ENCODE measurements at regions not wholly inside any gene's neighbourhood (a gene's known extent, or its start where the extent isn't known, plus 50 kb on each side); places are given as distances from the start of the nearest gene placed in this dataset.
"Not testable (repeated sequence)": the region's sequence is repeated elsewhere in the genome, so short reads cannot be mapped to it uniquely, and the experiment has no call there.

DNA sequence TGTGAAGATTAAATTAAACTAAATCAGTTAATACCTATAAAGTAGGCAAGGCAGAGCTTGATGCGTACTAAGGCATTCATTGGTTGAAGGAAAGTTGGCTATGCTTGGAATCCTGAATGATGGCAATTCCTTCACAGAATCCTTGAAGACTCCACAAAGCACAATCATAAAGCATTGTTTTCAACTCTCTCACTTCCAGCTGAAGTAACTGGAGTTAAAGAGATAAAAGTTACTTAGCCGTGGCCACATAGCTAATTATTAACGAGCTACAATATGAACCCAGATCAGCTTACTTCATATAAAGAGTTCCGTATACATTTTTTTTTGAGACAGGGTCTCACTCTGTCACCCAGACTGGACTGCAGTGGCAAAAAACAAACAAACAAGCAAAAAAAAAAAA, 483.9 kb upstream of the DDX18 start:
- Histone ChIP-seq H3K9me3 (ENCODE audit: control extremely low read depth in 1 of 5, control insufficient read depth in 4 of 5, insufficient read depth in 2 of 5, low read depth in 1 of 5, low read length in 4 of 5) (no peaks in the 10 kb centered on the region), H3K4me1 (ENCODE audit: control extremely low read depth in 1 of 4, control insufficient read depth in 4 of 4, insufficient read depth in 4 of 4, low read length in 3 of 4) (no peaks in the 10 kb centered on the region), H3K27ac (ENCODE audit: insufficient read depth in 1 of 2, low read depth in 1 of 2, low read length in 2 of 2, poor library complexity in 1 of 2, severe bottlenecking in 2 of 2) (no peak overlapping the region), H3K4me3 (ENCODE audit: control insufficient read depth in 1 of 7, extremely low read depth in 1 of 7, insufficient read depth in 4 of 7, low read depth in 2 of 7, low read length in 6 of 7) (no peak overlapping the region), H3K27me3 (replicated peaks in 2 of 5; ENCODE audit: control insufficient read depth in 4 of 5, insufficient read depth in 5 of 5, low read length in 4 of 5) (no peaks in the 10 kb centered on the region), H3K36me3 (ENCODE audit: control insufficient read depth in 4 of 4, insufficient read depth in 4 of 4, low read length in 3 of 4) (no peaks in the 10 kb centered on the region)
- WGBS (ENCODE audit: insufficient coverage) = 90% methylated on average over 3 of the region's 4 CpGs
- no peak for DNase-seq
- POLR2A ChIA-PET = no interaction called here
- CTCF ChIA-PET = no interaction called here

DNA sequence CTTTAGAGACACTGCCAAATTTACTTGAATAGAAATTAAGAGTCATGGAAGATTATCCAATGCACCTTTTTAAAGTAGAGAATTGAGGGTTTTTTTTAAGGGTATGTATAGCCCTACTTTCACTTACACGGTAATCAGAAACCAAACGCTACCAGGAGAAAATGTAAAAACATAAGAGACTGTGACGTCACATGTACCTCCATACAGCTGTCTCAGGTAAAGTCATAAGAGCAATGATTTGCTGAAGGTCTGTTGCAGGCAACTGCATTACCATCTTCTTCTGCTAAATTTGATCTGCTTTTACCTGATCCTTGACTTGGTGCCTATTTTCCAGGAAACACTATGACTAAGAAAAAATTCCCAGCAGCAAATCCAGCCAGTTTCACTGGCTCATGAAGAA, 478.5 kb upstream of the DDX18 start:
- Histone ChIP-seq H3K4me3 (ENCODE audit: control insufficient read depth in 1 of 7, extremely low read depth in 1 of 7, insufficient read depth in 4 of 7, low read depth in 2 of 7, low read length in 6 of 7) (no peak overlapping the region), H3K4me1 (ENCODE audit: control extremely low read depth in 1 of 4, control insufficient read depth in 4 of 4, insufficient read depth in 4 of 4, low read length in 3 of 4) (no peaks in the 10 kb centered on the region), H3K27ac (ENCODE audit: insufficient read depth in 1 of 2, low read depth in 1 of 2, low read length in 2 of 2, poor library complexity in 1 of 2, severe bottlenecking in 2 of 2) (no peak overlapping the region), H3K27me3 (replicated peaks in 2 of 5; ENCODE audit: control insufficient read depth in 4 of 5, insufficient read depth in 5 of 5, low read length in 4 of 5) (no peaks in the 10 kb centered on the region), H3K36me3 (ENCODE audit: control insufficient read depth in 4 of 4, insufficient read depth in 4 of 4, low read length in 3 of 4) (no peaks in the 10 kb centered on the region), H3K9me3 (ENCODE audit: control extremely low read depth in 1 of 5, control insufficient read depth in 4 of 5, insufficient read depth in 2 of 5, low read depth in 1 of 5, low read length in 4 of 5) (no peaks in the 10 kb centered on the region)
- DNase-seq = no peak
- ChIA-PET CTCF (no interaction called here), POLR2A (no interaction called here)
- WGBS (ENCODE audit: insufficient coverage) = 98% methylated on average over 3 of the region's 3 CpGs

DNA sequence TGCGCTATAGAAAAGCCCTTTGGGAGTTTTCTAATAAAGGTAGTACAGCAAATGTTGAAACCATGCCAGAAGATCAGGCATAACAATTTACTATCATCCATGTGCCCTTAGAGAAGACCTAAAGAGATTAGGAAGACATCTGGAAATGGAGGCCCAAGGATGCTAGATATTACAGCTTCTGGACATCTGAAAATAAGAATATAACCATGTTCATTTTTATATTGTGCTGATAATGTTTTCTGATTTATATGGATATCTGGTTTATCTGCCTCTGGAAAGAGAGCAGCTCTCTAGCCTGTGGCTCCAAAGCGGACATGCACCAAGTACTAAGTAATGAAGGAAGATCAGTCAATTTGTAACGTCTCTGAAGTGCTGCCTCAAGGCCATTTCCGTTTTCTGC, 478.0 kb upstream of the DDX18 start:
- no peaks in the 10 kb centered on the region for H3K4me1 ChIP-seq (ENCODE audit: control extremely low read depth in 1 of 4, control insufficient read depth in 4 of 4, insufficient read depth in 4 of 4, low read length in 3 of 4)
- H3K9me3 ChIP-seq (ENCODE audit: control extremely low read depth in 1 of 5, control insufficient read depth in 4 of 5, insufficient read depth in 2 of 5, low read depth in 1 of 5, low read length in 4 of 5) = no peaks in the 10 kb centered on the region
- DNase-seq = no peak
- no peak overlapping the region for H3K4me3 ChIP-seq (ENCODE audit: control insufficient read depth in 1 of 7, extremely low read depth in 1 of 7, insufficient read depth in 4 of 7, low read depth in 2 of 7, low read length in 6 of 7)
- H3K36me3 ChIP-seq (ENCODE audit: control insufficient read depth in 4 of 4, insufficient read depth in 4 of 4, low read length in 3 of 4) = no peaks in the 10 kb centered on the region
- H3K27ac ChIP-seq (ENCODE audit: insufficient read depth in 1 of 2, low read depth in 1 of 2, low read length in 2 of 2, poor library complexity in 1 of 2, severe bottlenecking in 2 of 2) = no peak overlapping the region
- CTCF ChIA-PET = no interaction called here
- POLR2A ChIA-PET = no interaction called here
- H3K27me3 ChIP-seq (replicated peaks in 2 of 5; ENCODE audit: control insufficient read depth in 4 of 5, insufficient read depth in 5 of 5, low read length in 4 of 5) = no peaks in the 10 kb centered on the region
- WGBS (ENCODE audit: insufficient coverage) = 100% methylated on average over 2 of the region's 4 CpGs

DNA sequence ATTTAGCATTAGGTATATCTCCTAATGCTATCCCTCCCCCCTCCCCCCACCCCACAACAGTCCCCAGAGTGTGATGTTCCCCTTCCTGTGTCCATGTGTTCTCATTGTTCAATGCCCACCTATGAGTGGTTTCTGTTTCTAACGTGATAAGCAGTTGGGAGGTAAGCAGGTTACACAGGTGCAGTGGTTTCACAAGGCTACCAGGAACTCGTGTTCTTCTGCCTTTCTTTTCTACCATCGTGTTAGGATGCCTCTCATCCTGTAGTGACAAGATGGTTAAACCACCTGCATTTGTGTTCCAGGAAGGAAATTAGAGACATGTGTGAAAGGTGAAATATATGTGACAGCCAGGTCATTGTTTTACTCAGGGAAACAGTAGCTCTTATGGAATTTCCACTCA, 476.5 kb upstream of the DDX18 start:
- H3K4me1 ChIP-seq (ENCODE audit: control extremely low read depth in 1 of 4, control insufficient read depth in 4 of 4, insufficient read depth in 4 of 4, low read length in 3 of 4); H3K27me3 ChIP-seq (replicated peaks in 2 of 5; ENCODE audit: control insufficient read depth in 4 of 5, insufficient read depth in 5 of 5, low read length in 4 of 5); H3K9me3 ChIP-seq (ENCODE audit: control extremely low read depth in 1 of 5, control insufficient read depth in 4 of 5, insufficient read depth in 2 of 5, low read depth in 1 of 5, low read length in 4 of 5); H3K36me3 ChIP-seq (ENCODE audit: control insufficient read depth in 4 of 4, insufficient read depth in 4 of 4, low read length in 3 of 4); CTCF ChIA-PET; DNase-seq; H3K27ac ChIP-seq (ENCODE audit: insufficient read depth in 1 of 2, low read depth in 1 of 2, low read length in 2 of 2, poor library complexity in 1 of 2, severe bottlenecking in 2 of 2); POLR2A ChIA-PET; H3K4me3 ChIP-seq (ENCODE audit: control insufficient read depth in 1 of 7, extremely low read depth in 1 of 7, insufficient read depth in 4 of 7, low read depth in 2 of 7, low read length in 6 of 7): not testable (repeated sequence)
- 96% methylated on average over 3 of the region's 3 CpGs for WGBS (ENCODE audit: insufficient coverage)

DNA sequence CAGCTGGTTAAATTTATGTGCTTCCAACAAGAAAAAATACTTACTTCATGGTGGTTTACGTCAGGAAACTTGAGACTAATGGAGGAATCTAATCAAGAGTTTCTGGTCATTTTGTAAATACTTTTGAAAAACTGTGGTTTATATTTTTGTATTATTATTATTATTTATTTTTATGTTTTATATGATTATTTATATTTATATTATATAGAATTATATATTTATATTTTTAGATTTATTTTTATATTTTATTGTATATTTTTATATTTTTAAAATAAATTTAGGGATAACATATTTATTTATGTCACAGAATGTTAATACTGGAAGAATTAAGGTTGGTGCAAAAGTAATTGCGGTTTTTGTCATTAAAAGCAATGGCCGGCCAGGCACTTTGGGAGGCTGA, 474.5 kb upstream of the DDX18 start:
- ChIA-PET POLR2A (no interaction called here), CTCF (no interaction called here)
- DNase-seq = no peak
- no peak overlapping the region for H3K4me3 ChIP-seq (ENCODE audit: control insufficient read depth in 1 of 7, extremely low read depth in 1 of 7, insufficient read depth in 4 of 7, low read depth in 2 of 7, low read length in 6 of 7)
- WGBS (ENCODE audit: insufficient coverage) = 100% methylated on average over 2 of the region's 3 CpGs
- no peaks in the 10 kb centered on the region for H3K9me3 ChIP-seq (ENCODE audit: control extremely low read depth in 1 of 5, control insufficient read depth in 4 of 5, insufficient read depth in 2 of 5, low read depth in 1 of 5, low read length in 4 of 5)
- H3K36me3 ChIP-seq (ENCODE audit: control insufficient read depth in 4 of 4, insufficient read depth in 4 of 4, low read length in 3 of 4) = no peaks in the 10 kb centered on the region
- no peaks in the 10 kb centered on the region for H3K4me1 ChIP-seq (ENCODE audit: control extremely low read depth in 1 of 4, control insufficient read depth in 4 of 4, insufficient read depth in 4 of 4, low read length in 3 of 4)
- H3K27ac ChIP-seq (ENCODE audit: insufficient read depth in 1 of 2, low read depth in 1 of 2, low read length in 2 of 2, poor library complexity in 1 of 2, severe bottlenecking in 2 of 2) = no peak overlapping the region
- H3K27me3 ChIP-seq (replicated peaks in 2 of 5; ENCODE audit: control insufficient read depth in 4 of 5, insufficient read depth in 5 of 5, low read length in 4 of 5) = no peaks in the 10 kb centered on the region

DNA sequence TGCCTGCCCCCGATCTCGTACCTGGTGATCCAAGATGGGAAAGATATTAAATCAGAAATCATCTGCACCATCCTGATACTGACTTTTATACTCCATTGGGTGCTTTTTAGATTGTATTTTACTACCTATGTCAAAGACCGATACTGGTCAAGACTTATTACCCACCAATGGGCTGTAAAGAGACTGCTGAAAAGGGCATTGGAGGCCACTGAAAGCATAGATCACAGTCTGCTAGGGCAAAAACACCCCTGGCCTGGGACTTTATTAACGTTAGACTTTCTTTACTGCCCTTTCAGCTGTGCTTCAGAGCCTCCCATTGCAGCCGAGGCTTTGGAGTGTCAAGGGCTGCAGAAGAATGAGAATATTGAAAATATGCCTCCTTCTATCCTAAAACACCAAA, 472.8 kb upstream of the DDX18 start:
- CTCF ChIA-PET = no interaction called here
- POLR2A ChIA-PET = no interaction called here
- Histone ChIP-seq H3K36me3 (ENCODE audit: control insufficient read depth in 4 of 4, insufficient read depth in 4 of 4, low read length in 3 of 4) (no peaks in the 10 kb centered on the region), H3K27me3 (replicated peaks in 2 of 5; ENCODE audit: control insufficient read depth in 4 of 5, insufficient read depth in 5 of 5, low read length in 4 of 5) (no peaks in the 10 kb centered on the region), H3K4me3 (ENCODE audit: control insufficient read depth in 1 of 7, extremely low read depth in 1 of 7, insufficient read depth in 4 of 7, low read depth in 2 of 7, low read length in 6 of 7) (no peak overlapping the region), H3K4me1 (ENCODE audit: control extremely low read depth in 1 of 4, control insufficient read depth in 4 of 4, insufficient read depth in 4 of 4, low read length in 3 of 4) (no peaks in the 10 kb centered on the region), H3K9me3 (ENCODE audit: control extremely low read depth in 1 of 5, control insufficient read depth in 4 of 5, insufficient read depth in 2 of 5, low read depth in 1 of 5, low read length in 4 of 5) (no peaks in the 10 kb centered on the region), H3K27ac (ENCODE audit: insufficient read depth in 1 of 2, low read depth in 1 of 2, low read length in 2 of 2, poor library complexity in 1 of 2, severe bottlenecking in 2 of 2) (no peak overlapping the region)
- 100% methylated on average over 1 of the region's 5 CpGs for WGBS (ENCODE audit: insufficient coverage)
- DNase-seq = no peak

DNA sequence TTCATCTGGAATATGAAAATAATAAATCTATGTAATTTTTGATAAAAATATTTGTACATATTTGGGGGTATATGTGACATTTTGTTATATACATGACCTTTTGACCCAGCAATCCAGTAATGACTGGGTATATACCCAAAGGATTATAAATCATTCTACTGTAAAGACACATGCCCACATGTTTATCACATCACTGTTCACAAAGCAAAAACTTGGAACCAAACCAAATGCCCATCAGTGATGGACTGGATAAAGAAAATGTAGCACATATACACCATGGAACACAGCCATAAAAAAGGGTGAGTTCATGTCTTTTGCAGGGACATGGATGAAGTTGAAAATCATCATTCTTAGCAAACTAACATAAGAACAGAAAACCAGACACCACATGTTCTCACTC, 472.1 kb upstream of the DDX18 start:
- Histone ChIP-seq H3K27me3 (replicated peaks in 2 of 5; ENCODE audit: control insufficient read depth in 4 of 5, insufficient read depth in 5 of 5, low read length in 4 of 5) (no peaks in the 10 kb centered on the region), H3K4me1 (ENCODE audit: control extremely low read depth in 1 of 4, control insufficient read depth in 4 of 4, insufficient read depth in 4 of 4, low read length in 3 of 4) (no peaks in the 10 kb centered on the region), H3K36me3 (ENCODE audit: control insufficient read depth in 4 of 4, insufficient read depth in 4 of 4, low read length in 3 of 4) (no peaks in the 10 kb centered on the region), H3K27ac (ENCODE audit: insufficient read depth in 1 of 2, low read depth in 1 of 2, low read length in 2 of 2, poor library complexity in 1 of 2, severe bottlenecking in 2 of 2) (no peak overlapping the region), H3K9me3 (ENCODE audit: control extremely low read depth in 1 of 5, control insufficient read depth in 4 of 5, insufficient read depth in 2 of 5, low read depth in 1 of 5, low read length in 4 of 5) (no peaks in the 10 kb centered on the region), H3K4me3 (ENCODE audit: control insufficient read depth in 1 of 7, extremely low read depth in 1 of 7, insufficient read depth in 4 of 7, low read depth in 2 of 7, low read length in 6 of 7) (no peak overlapping the region)
- no peak for DNase-seq
- POLR2A ChIA-PET = no interaction called here
- CTCF ChIA-PET = no interaction called here

DNA sequence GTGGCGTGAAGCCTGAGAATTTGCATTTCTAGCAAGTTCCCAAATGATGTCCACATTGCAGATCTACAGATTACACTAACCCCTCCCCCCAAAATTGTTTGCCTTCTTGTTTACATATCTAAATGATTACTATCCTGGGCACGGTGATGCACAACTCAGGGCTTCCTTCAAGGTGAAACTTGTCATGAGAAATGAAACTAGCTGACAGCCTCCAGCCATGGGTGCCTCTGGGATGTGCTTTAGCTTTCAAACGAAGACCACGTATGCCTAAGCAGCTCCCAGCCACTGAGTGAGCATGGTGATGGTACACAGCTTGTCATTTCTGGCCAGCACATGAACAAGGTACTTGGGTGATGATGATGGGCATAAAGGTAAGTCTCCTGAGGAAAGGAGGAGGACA, 464.8 kb upstream of the DDX18 start:
- H3K9me3 ChIP-seq (ENCODE audit: control extremely low read depth in 1 of 5, control insufficient read depth in 4 of 5, insufficient read depth in 2 of 5, low read depth in 1 of 5, low read length in 4 of 5) = no peaks in the 10 kb centered on the region
- DNase-seq = no peak
- no peaks in the 10 kb centered on the region for H3K27me3 ChIP-seq (replicated peaks in 2 of 5; ENCODE audit: control insufficient read depth in 4 of 5, insufficient read depth in 5 of 5, low read length in 4 of 5)
- 94% methylated on average over 4 of the region's 4 CpGs for WGBS (ENCODE audit: insufficient coverage)
- POLR2A ChIA-PET = no interaction called here
- no peak overlapping the region for H3K4me3 ChIP-seq (ENCODE audit: control insufficient read depth in 1 of 7, extremely low read depth in 1 of 7, insufficient read depth in 4 of 7, low read depth in 2 of 7, low read length in 6 of 7)
- no peaks in the 10 kb centered on the region for H3K4me1 ChIP-seq (ENCODE audit: control extremely low read depth in 1 of 4, control insufficient read depth in 4 of 4, insufficient read depth in 4 of 4, low read length in 3 of 4)
- H3K36me3 ChIP-seq (ENCODE audit: control insufficient read depth in 4 of 4, insufficient read depth in 4 of 4, low read length in 3 of 4) = no peaks in the 10 kb centered on the region
- CTCF ChIA-PET = interaction anchor here (0.8 kb wide), 1 partner anchor 11 kb away, joined by 4 read pairs; no protein-coding TSS in a partner anchor
- H3K27ac ChIP-seq (ENCODE audit: insufficient read depth in 1 of 2, low read depth in 1 of 2, low read length in 2 of 2, poor library complexity in 1 of 2, severe bottlenecking in 2 of 2) = no peak overlapping the region
